ENCODE measurements at regions not wholly inside any gene's neighbourhood (a gene's known extent, or its start where the extent isn't known, plus 50 kb on each side); places are given as distances from the start of the nearest gene placed in this dataset.

DNA sequence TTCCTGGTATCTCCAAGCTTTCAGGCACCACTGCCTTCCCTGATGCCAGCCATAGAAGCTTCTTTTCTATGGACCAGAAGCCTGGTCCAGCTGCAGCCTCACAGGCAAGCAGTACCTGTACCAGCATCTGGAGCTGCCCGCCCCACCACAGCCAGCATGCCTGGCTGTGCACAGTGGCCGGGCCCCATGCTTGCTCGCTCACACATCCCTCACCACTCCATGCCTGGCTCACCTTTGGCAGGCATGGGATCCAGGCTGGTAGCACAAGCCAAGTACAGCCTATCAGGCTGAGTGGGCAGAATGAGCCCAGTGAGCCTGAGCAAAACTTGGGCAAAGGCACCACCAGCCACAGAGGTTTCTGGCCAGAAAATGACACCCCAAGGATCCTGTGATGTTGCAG is 93.4 kb downstream of the TPRA1 start:
- WGBS, 2 donors, result no CpG with 5 or more reads among the region's 3 CpGs
- Histone ChIP-seq H3K4me1 (no peaks in the 10 kb centered on the region), H3K27me3 (peaks cover 0 to 28% (median 0%) of the 10 kb centered on the region in 4 donors), H3K4me3 (no peak overlapping the region), H3K27ac (no peak overlapping the region), H3K36me3 (no peaks in the 10 kb centered on the region), H3K9me3 (peaks cover 0 to 22% (median 4%) of the 10 kb centered on the region in 3 donors)
- TF ChIP-seq, protein P1, sequence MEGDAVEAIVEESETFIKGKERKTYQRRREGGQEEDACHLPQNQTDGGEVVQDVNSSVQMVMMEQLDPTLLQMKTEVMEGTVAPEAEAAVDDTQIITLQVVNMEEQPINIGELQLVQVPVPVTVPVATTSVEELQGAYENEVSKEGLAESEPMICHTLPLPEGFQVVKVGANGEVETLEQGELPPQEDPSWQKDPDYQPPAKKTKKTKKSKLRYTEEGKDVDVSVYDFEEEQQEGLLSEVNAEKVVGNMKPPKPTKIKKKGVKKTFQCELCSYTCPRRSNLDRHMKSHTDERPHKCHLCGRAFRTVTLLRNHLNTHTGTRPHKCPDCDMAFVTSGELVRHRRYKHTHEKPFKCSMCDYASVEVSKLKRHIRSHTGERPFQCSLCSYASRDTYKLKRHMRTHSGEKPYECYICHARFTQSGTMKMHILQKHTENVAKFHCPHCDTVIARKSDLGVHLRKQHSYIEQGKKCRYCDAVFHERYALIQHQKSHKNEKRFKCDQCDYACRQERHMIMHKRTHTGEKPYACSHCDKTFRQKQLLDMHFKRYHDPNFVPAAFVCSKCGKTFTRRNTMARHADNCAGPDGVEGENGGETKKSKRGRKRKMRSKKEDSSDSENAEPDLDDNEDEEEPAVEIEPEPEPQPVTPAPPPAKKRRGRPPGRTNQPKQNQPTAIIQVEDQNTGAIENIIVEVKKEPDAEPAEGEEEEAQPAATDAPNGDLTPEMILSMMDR (IDR thresholded peaks at IDR 0.05), result no peak
- no peak for TF ChIP-seq POLR2A (IDR thresholded peaks at IDR 0.05)
- intact Hi-C loops (cut with DNase I), result no loop called here
- DNase-seq, result no peak

DNA sequence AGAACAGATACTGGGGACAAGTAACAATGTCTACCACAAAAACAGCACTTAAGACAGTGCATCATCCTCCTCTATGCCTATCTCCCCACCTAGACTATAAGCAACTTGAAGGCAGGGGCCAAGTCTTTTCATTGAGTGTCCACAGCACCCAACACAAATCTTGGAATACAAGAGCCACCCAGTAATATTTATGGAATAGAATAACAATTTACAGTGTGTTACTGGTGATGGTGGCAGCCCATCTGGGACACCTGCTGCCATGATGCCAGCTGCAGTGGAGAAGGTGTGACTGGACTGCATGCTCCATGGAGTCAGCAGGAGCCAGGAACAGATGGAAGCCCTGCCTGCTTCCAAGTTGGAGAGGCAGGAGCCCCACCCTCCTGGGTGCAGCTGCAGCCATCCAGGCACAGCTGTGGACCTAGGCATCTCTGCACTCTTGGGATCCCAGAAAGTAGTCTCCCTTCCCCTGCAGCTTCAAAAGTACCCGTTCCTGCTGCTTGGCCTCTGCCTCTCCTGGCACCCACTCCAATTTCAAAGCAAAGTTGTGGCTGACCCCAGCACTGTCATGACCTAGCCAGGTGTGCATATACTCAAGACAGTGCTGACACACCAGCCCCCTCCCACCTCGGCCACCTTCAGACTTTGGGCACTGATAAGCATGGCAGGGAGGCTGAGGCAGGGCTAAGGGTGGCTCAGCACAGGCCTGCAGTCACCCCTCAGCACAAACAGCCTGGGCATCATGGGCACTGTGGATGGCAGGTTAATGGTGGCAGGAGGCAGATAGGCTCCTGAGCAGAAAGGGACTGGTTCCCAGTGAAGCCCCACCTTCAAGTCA is 94.5 kb downstream of the TPRA1 start:
- TF ChIP-seq POLR2A (IDR thresholded peaks at IDR 0.05), result no peak
- TF ChIP-seq, protein P1 (IDR thresholded peaks at IDR 0.05), result no peak
- 80% methylated on average over 1 of the region's 2 CpGs; no CpG with 5 or more reads in 1 of the 2 donors for WGBS, 2 donors

DNA sequence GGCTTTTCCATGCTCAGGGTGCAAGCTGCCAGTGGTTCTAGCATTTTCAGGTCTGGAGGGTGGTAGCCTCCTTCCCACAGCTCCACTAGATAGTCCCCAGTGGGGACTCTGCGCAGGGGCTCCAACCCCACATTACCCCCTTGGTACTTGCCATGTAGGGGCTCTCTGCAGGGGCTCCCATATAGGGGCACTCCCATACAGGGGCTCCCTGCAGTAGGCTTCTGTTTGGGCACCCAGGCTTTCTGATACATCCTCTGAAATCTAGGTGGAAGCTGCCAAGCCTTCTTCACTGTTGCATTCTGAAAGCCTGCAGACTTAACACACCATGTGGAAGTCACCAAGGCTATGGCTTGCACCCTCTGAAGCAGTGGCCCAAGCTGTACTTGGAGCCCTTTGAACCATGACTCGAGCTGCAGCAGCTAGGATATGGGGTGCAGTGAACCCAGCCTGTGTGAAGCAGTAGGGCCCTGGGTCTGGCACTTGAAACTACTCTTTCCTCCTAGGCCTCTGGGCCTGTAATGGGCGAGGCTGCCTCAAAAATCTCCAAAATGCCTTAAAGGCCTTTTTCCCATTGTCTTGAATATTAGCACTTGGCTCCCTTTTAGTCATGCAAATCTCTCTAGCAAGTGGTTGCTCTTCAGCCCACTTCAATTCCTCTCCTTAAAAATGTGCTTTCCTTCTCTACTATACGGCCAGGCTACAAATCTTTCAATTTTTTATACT is 96.4 kb downstream of the TPRA1 start:
- WGBS, 2 donors, result 67 to 81% methylated on average over 4 of the region's 4 CpGs
- peaks cover 0 to 43% (median 0%) of the 10 kb centered on the region in 4 donors for H3K27me3 ChIP-seq
- DNase-seq, result no peak
- H3K36me3 ChIP-seq, result no peaks in the 10 kb centered on the region
- H3K27ac ChIP-seq, result no peak overlapping the region
- TF ChIP-seq, protein P1 (IDR thresholded peaks at IDR 0.05), result no peak
- no peak for TF ChIP-seq POLR2A (IDR thresholded peaks at IDR 0.05)
- H3K9me3 ChIP-seq, result no peaks in the 10 kb centered on the region
- intact Hi-C loops (cut with DNase I), result no loop called here
- no peaks in the 10 kb centered on the region for H3K4me1 ChIP-seq
- H3K4me3 ChIP-seq, result no peak overlapping the region

More for the DNA sequence above, 94.5 kb downstream of the TPRA1 start:
- Histone ChIP-seq H3K9me3 (peaks cover 0 to 17% (median 0%) of the 10 kb centered on the region in 3 donors), H3K4me1 (no peaks in the 10 kb centered on the region), H3K27me3 (peaks cover 0 to 28% (median 0%) of the 10 kb centered on the region in 4 donors), H3K4me3 (no peak overlapping the region), H3K27ac (no peak overlapping the region), H3K36me3 (no peaks in the 10 kb centered on the region)
- intact Hi-C loops (cut with DNase I), result no loop called here
- DNase-seq, result no peak

DNA sequence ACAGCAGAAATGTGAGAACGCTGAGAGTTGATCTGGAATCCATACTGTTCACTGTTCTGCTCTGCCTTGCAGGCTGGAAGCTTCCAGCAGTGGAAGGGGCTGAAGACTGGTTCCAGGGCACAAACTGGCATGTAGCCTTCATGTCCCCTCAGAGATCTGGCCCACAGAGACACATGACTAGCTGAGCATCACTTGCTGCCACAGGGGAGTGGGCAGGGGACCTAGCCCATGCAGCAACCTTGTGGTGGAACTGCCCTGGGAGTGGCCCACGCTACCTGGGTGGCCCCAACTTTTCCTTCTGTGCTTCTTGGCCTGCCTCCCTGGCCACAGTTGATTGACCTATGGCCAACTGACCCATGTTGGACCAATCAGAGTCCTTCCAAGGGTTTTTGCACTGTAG is 98.1 kb downstream of the TPRA1 start:
- no peak for TF ChIP-seq POLR2A (IDR thresholded peaks at IDR 0.05)
- TF ChIP-seq, protein P1 (IDR thresholded peaks at IDR 0.05), result no peak
- Histone ChIP-seq H3K27me3 (peaks cover 0 to 43% (median 0%) of the 10 kb centered on the region in 4 donors), H3K4me1 (no peaks in the 10 kb centered on the region), H3K27ac (no peak overlapping the region), H3K9me3 (no peaks in the 10 kb centered on the region), H3K36me3 (no peaks in the 10 kb centered on the region), H3K4me3 (no peak overlapping the region)
- intact Hi-C loops (cut with DNase I), result no loop called here
- no peak for DNase-seq
- 67 to 75% methylated on average over 1 to 2 of the region's 2 CpGs for WGBS, 2 donors

DNA sequence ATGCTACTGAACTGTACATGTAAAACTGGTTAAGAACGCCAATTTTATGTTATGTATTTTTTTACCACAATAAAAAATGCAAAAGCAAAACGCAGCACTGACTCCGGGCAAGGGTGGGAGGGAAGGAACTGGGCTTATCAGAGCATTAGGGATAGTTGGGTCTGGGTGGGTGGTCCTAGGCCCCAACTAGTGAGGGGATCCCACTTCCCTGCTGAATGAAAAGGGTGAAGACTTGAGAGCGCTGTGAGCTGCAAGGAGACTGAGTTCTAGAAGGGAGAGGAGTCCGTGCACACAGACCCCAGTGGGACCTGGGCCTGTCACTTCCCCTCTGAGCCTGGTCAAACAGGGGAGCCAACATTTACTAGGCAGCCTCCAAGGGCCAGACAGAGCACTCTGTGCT is 98.6 kb downstream of the TPRA1 start:
- H3K36me3 ChIP-seq, result no peaks in the 10 kb centered on the region

More for the DNA sequence above, 98.6 kb downstream of the TPRA1 start:
- H3K9me3 ChIP-seq, result no peaks in the 10 kb centered on the region
- TF ChIP-seq POLR2A (IDR thresholded peaks at IDR 0.05), result no peak
- TF ChIP-seq, protein P1 (IDR thresholded peaks at IDR 0.05), result no peak
- no peak overlapping the region for H3K4me3 ChIP-seq
- H3K4me1 ChIP-seq, result no peaks in the 10 kb centered on the region
- WGBS, 2 donors, result 76% methylated on average over 5 of the region's 5 CpGs
- H3K27me3 ChIP-seq, result peaks cover 0 to 40% (median 0%) of the 10 kb centered on the region in 4 donors
- no peak overlapping the region for H3K27ac ChIP-seq
- intact Hi-C loops (cut with DNase I), result no loop called here
- DNase-seq, result no peak

Measured in esophagus squamous epithelium (tissue), 5 donors.